WTC11 (cell line): ENCODE measurements at regions not wholly inside any gene's neighbourhood (a gene's known extent, or its start where the extent isn't known, plus 50 kb on each side); places are given as distances from the start of the nearest gene placed in this dataset.

Source experiments
- ATF2 ChIP-seq: sonication (generic); formaldehyde crosslinking; IDR thresholded peaks from 2 replicates; pipeline ENCODE4 v1.8.1; 2022; ENCODE audit warnings: low read depth, missing genetic modification reagents, borderline replicate concordance
- HMGA2 ChIP-seq: fragments of 250-450 bp; sonication (Bioruptor Pico); IDR thresholded peaks from 2 replicates; pipeline ENCODE4 v1.4.0; 2021; ENCODE audit warnings: mild to moderate bottlenecking, moderate library complexity
- JUN ChIP-seq: sonication (generic); formaldehyde crosslinking; IDR thresholded peaks from 2 replicates; pipeline ENCODE4 v1.8.0; 2023; ENCODE audit warnings: mild to moderate bottlenecking, missing genetic modification reagents
- NR2C2 ChIP-seq: sonication (generic); formaldehyde crosslinking; IDR thresholded peaks from 2 replicates; pipeline ENCODE4 v1.8.0; 2022; ENCODE audit warnings: mild to moderate bottlenecking, missing genetic modification reagents
- ZBTB21 ChIP-seq: sonication (generic); formaldehyde crosslinking; IDR thresholded peaks from 2 replicates; pipeline ENCODE4 v1.8.1; 2023; ENCODE audit warnings: mild to moderate bottlenecking, missing genetic modification reagents, borderline replicate concordance
- TF ChIP-seq, protein P1 (sequence below): fragments of 200-600 bp; IDR thresholded peaks from 2 replicates; pipeline ENCODE4 v1.8.0; 2022; ENCODE audit warnings: antibody characterized with exemption

DNA sequence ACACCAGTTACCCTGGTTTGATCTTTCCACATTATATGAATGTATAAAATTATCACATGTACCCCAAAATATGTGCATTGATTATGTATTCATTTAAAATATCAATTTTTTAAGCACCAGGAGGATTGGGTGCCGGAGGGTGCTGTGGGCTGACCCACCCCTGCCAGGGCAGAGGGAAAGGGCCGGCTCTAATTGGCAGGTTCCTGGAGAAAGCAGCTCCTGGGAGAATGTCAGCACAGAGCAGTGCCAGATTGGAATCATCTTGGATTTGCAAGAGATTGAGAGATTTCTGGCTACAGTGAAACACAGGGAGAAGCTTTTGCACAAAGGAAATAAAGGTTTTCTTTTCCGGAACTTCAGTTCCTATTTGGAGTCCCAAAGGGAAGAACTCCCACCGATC, 264.4 kb upstream of the TCERG1L start:
- TF ChIP-seq, protein P1, sequence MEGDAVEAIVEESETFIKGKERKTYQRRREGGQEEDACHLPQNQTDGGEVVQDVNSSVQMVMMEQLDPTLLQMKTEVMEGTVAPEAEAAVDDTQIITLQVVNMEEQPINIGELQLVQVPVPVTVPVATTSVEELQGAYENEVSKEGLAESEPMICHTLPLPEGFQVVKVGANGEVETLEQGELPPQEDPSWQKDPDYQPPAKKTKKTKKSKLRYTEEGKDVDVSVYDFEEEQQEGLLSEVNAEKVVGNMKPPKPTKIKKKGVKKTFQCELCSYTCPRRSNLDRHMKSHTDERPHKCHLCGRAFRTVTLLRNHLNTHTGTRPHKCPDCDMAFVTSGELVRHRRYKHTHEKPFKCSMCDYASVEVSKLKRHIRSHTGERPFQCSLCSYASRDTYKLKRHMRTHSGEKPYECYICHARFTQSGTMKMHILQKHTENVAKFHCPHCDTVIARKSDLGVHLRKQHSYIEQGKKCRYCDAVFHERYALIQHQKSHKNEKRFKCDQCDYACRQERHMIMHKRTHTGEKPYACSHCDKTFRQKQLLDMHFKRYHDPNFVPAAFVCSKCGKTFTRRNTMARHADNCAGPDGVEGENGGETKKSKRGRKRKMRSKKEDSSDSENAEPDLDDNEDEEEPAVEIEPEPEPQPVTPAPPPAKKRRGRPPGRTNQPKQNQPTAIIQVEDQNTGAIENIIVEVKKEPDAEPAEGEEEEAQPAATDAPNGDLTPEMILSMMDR, result no peak
- no peak for TF ChIP-seq ZBTB21 (CRISPR knock-in tag)
- no peak for TF ChIP-seq ATF2 (CRISPR knock-in tag)
- no peak for TF ChIP-seq NR2C2
- TF ChIP-seq JUN (CRISPR knock-in tag), result no peak
- TF ChIP-seq HMGA2 (CRISPR knock-in tag), result no peak
